ENCODE measurements at regions not wholly inside any gene's neighbourhood (a gene's known extent, or its start where the extent isn't known, plus 50 kb on each side); places are given as distances from the start of the nearest gene placed in this dataset.

DNA sequence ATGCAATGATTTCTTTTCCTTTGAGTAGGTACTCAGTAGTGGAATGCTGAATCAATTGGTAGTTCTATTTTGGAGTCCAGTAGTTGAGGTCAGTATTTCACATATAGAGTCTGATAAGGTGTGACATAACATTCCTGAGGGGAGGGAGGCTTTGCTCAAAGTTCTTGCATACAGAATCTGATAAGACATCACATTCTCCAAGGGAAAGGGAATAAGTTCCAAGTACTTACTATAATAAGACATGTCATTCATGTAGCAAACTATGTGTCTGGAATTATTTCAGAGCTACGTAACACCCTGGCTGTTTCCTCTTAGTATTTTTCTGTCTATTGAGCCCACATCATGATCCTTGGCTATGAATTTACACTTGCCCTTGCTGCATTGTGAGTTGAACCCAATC lies 74.3 kb upstream of the POM121L12 start:
- no peaks in the 10 kb centered on the region for H3K79me2 ChIP-seq (ENCODE audit: insufficient read depth, low read length)
- TF ChIP-seq, protein P1, sequence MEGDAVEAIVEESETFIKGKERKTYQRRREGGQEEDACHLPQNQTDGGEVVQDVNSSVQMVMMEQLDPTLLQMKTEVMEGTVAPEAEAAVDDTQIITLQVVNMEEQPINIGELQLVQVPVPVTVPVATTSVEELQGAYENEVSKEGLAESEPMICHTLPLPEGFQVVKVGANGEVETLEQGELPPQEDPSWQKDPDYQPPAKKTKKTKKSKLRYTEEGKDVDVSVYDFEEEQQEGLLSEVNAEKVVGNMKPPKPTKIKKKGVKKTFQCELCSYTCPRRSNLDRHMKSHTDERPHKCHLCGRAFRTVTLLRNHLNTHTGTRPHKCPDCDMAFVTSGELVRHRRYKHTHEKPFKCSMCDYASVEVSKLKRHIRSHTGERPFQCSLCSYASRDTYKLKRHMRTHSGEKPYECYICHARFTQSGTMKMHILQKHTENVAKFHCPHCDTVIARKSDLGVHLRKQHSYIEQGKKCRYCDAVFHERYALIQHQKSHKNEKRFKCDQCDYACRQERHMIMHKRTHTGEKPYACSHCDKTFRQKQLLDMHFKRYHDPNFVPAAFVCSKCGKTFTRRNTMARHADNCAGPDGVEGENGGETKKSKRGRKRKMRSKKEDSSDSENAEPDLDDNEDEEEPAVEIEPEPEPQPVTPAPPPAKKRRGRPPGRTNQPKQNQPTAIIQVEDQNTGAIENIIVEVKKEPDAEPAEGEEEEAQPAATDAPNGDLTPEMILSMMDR (IDR thresholded peaks at IDR 0.05; ENCODE audit: insufficient read depth, low read length, poor library complexity, severe bottlenecking): no peak
- TF ChIP-seq EZH2phosphoT487 (conservative IDR thresholded peaks at IDR 0.05; ENCODE audit: low read length): no peak
- no peak overlapping the region for H3K27ac ChIP-seq (ENCODE audit: low read depth, low read length)
- H3K9ac ChIP-seq (ENCODE audit: low read length): no peak overlapping the region
- H3K27me3 ChIP-seq (ENCODE audit: low read length): no peaks in the 10 kb centered on the region
- no peak overlapping the region for H2AFZ ChIP-seq (ENCODE audit: low read depth, low read length, severe bottlenecking)
- H4K20me1 ChIP-seq (ENCODE audit: low read depth, low read length): no peaks in the 10 kb centered on the region
- no peaks in the 10 kb centered on the region for H3K36me3 ChIP-seq (ENCODE audit: low read length)
- H3K4me2 ChIP-seq (ENCODE audit: low read depth, low read length, poor library complexity, severe bottlenecking): no peak overlapping the region
- H3K4me3 ChIP-seq (ENCODE audit: insufficient read depth, low read length, poor library complexity, severe bottlenecking): no peak overlapping the region
- peaks cover 3% of the 10 kb centered on the region; the same call in 1 of the 2 replicates for H3K9me2 ChIP-seq (replicated peaks; ENCODE audit: insufficient read depth, low read length)
- no peaks in the 10 kb centered on the region for H3F3A ChIP-seq (ENCODE audit: insufficient read depth)
- no peaks in the 10 kb centered on the region for H3K9me3 ChIP-seq (ENCODE audit: insufficient read depth, low read length)

DNA sequence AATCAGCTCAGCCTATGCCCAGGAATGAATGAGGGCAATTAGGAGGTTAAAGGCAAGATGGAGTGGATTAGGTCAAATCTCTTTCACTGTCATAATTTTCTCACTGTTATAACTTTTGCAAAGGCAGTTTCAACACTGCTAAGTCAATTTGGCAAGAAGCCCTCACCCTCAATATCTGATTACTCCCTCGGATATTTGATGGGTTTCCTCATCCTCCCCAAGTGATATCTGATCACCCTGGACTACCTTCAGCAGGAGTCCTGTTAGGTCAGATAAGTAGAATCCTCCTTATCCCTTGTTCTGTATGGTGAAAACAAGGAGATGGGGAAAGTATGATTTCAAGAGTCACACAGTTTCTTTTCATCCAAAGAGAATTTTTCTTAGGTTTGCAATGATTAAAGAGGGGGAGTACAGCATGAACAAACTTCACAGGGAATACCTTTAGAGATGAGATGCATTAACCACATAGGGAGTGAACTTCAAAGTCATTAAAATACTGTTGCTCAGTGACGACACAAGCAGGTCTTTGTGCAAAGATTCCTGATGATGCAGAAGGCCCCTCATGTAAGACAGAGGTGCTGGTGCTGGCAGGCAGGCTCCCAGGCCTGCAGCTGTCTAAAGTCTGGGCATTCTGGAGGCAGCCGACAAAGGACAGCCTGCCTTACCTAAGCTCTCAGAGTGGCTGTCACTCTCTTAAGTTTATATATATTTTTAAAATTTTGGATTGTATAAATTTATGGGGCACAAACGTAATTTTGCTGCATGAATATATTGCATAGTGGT lies 75.4 kb upstream of the POM121L12 start:
- no peak overlapping the region for H3K27ac ChIP-seq (ENCODE audit: low read depth, low read length)
- H2AFZ ChIP-seq (ENCODE audit: low read depth, low read length, severe bottlenecking): no peak overlapping the region
- no peaks in the 10 kb centered on the region for H3K36me3 ChIP-seq (ENCODE audit: low read length)
- peaks cover 3% of the 10 kb centered on the region; the same call in 1 of the 2 replicates for H3K9me2 ChIP-seq (replicated peaks; ENCODE audit: insufficient read depth, low read length)
- H3F3A ChIP-seq (ENCODE audit: insufficient read depth): no peaks in the 10 kb centered on the region
- H3K79me2 ChIP-seq (ENCODE audit: insufficient read depth, low read length): no peaks in the 10 kb centered on the region
- no peaks in the 10 kb centered on the region for H3K27me3 ChIP-seq (ENCODE audit: low read length)
- H3K4me3 ChIP-seq (ENCODE audit: insufficient read depth, low read length, poor library complexity, severe bottlenecking): no peak overlapping the region
- no peaks in the 10 kb centered on the region for H4K20me1 ChIP-seq (ENCODE audit: low read depth, low read length)
- no peak overlapping the region for H3K9ac ChIP-seq (ENCODE audit: low read length)
- H3K9me3 ChIP-seq (ENCODE audit: insufficient read depth, low read length): no peaks in the 10 kb centered on the region
- TF ChIP-seq EZH2phosphoT487 (conservative IDR thresholded peaks at IDR 0.05; ENCODE audit: low read length): no peak
- TF ChIP-seq, protein P1 (IDR thresholded peaks at IDR 0.05; ENCODE audit: insufficient read depth, low read length, poor library complexity, severe bottlenecking): no peak
- no peak overlapping the region for H3K4me2 ChIP-seq (ENCODE audit: low read depth, low read length, poor library complexity, severe bottlenecking)

DNA sequence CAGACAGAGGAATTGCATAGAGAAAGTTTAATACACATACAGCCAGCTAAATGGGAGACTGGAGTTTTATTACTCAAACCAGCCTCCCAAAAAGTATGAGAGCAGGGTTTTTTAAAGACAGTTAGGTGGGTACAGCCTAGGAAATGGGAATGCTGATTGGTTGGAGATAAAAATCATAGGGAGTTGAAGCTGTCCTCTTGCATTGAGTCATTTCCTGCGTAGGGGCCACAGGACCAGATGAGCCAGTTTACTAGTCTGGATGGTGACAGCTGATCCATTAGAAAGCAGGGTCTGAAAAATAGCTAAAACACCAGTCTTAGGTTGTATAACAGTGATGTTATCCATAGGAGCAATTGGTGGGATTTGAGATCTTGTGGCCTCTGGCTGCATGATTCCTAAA lies 76.1 kb upstream of the POM121L12 start:
- Histone ChIP-seq H3K9me3 (ENCODE audit: insufficient read depth, low read length) (no peaks in the 10 kb centered on the region), H3F3A (ENCODE audit: insufficient read depth) (no peaks in the 10 kb centered on the region), H3K9me2 (replicated peaks; ENCODE audit: insufficient read depth, low read length) (peaks cover 3% of the 10 kb centered on the region; the same call in 1 of the 2 replicates), H4K20me1 (ENCODE audit: low read depth, low read length) (no peaks in the 10 kb centered on the region), H3K4me2 (ENCODE audit: low read depth, low read length, poor library complexity, severe bottlenecking) (no peak overlapping the region), H2AFZ (ENCODE audit: low read depth, low read length, severe bottlenecking) (no peak overlapping the region), H3K9ac (ENCODE audit: low read length) (no peak overlapping the region), H3K36me3 (ENCODE audit: low read length) (no peaks in the 10 kb centered on the region), H3K4me3 (ENCODE audit: insufficient read depth, low read length, poor library complexity, severe bottlenecking) (no peak overlapping the region), H3K27ac (ENCODE audit: low read depth, low read length) (no peak overlapping the region), H3K79me2 (ENCODE audit: insufficient read depth, low read length) (no peaks in the 10 kb centered on the region), H3K27me3 (ENCODE audit: low read length) (no peaks in the 10 kb centered on the region)
- no peak for TF ChIP-seq EZH2phosphoT487 (conservative IDR thresholded peaks at IDR 0.05; ENCODE audit: low read length)
- TF ChIP-seq, protein P1 (IDR thresholded peaks at IDR 0.05; ENCODE audit: insufficient read depth, low read length, poor library complexity, severe bottlenecking): no peak
